ENCODE measurements at regions not wholly inside any gene's neighbourhood (a gene's known extent, or its start where the extent isn't known, plus 50 kb on each side); places are given as distances from the start of the nearest gene placed in this dataset.

DNA sequence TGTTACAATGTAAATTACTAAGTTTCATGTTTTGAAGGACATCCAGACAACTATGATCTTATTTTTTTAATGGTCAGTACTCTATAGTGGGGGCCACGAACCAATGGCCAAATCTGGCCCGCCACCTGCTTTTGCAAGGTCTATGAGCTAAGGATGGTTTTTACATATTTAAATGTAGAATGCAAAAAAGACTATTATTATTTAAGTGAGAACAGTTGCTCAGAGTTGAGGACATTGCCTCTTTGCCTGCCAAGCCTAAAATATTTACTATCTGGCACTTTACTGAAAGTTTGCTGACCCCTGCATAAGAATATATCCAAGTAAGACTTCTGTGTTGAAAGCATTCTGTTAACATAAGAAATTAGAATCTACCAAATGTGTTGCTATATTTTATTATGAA is 163.7 kb upstream of the MDFIC2 start:
- no peak for DNase-seq (ENCODE audit: unreplicated experiment)
- Mint-ChIP-seq H3K4me3 (ENCODE audit: unreplicated experiment) (no peak overlapping the region), H3K4me1 (ENCODE audit: insufficient read depth, unreplicated experiment) (no peaks in the 10 kb centered on the region), H3K36me3 (ENCODE audit: insufficient read depth, unreplicated experiment) (no peaks in the 10 kb centered on the region), H3K27me3 (ENCODE audit: insufficient read depth, unreplicated experiment) (peaks cover 73% of the 10 kb centered on the region), H3K27ac (ENCODE audit: low read depth, unreplicated experiment) (no peak overlapping the region), H3K9me3 (ENCODE audit: unreplicated experiment) (no peaks in the 10 kb centered on the region)
- BruUV-seq (replicated peaks) = no TSS peak
- intact Hi-C loops (cut with micrococcal nuclease) = no loop called here
- TF ChIP-seq, protein P1, sequence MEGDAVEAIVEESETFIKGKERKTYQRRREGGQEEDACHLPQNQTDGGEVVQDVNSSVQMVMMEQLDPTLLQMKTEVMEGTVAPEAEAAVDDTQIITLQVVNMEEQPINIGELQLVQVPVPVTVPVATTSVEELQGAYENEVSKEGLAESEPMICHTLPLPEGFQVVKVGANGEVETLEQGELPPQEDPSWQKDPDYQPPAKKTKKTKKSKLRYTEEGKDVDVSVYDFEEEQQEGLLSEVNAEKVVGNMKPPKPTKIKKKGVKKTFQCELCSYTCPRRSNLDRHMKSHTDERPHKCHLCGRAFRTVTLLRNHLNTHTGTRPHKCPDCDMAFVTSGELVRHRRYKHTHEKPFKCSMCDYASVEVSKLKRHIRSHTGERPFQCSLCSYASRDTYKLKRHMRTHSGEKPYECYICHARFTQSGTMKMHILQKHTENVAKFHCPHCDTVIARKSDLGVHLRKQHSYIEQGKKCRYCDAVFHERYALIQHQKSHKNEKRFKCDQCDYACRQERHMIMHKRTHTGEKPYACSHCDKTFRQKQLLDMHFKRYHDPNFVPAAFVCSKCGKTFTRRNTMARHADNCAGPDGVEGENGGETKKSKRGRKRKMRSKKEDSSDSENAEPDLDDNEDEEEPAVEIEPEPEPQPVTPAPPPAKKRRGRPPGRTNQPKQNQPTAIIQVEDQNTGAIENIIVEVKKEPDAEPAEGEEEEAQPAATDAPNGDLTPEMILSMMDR (IDR thresholded peaks at IDR 0.05; ENCODE audit: unreplicated experiment) = no peak
- CTCF ChIA-PET = no interaction called here
- POLR2A ChIA-PET = no interaction called here

DNA sequence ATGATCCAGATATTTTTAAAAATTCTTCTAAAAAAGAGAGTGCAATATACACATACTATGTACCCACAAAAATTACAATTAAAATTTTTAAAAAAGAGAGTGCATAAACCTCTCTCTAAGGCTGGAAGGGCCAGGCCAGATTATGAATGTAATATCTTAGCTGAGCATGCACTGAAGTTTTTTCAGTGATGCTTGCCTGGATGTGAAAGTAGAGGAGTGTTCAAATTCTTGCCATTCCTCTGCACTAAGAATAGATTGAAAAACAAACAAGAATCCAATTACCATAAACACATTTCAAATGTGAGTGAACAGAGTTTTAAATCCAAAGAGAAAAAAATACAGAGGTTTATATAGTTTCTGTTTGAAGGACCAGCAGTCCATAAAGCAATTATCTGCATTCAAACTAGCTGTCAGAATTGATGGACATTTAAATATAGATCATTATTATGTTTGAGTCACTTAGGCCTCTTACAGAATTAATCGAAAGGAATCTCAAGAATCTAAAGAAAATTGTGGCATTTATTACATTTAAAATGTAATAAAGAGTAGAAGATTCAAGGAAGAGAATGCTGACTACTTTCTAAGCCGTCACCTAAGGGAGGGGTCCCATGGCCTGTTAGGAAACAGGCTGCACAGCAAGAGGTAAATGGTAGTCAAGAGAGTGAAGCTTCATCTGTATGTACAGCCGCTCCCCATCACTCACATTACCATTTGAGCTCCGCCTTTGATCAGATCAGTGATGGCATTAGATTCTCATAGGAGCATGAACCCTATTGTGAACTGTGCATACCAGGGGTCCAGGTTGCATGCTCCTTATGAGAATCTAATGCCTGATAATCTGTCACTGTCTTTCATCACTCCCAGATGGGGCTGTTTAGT is 159.3 kb upstream of the MDFIC2 start:
- H3K27me3 Mint-ChIP-seq (ENCODE audit: insufficient read depth, unreplicated experiment) = peaks cover 78% of the 10 kb centered on the region
- TF ChIP-seq, protein P1 (IDR thresholded peaks at IDR 0.05; ENCODE audit: unreplicated experiment) = no peak
- no peak overlapping the region for H3K27ac Mint-ChIP-seq (ENCODE audit: low read depth, unreplicated experiment)
- no peaks in the 10 kb centered on the region for H3K9me3 Mint-ChIP-seq (ENCODE audit: unreplicated experiment)
- H3K4me3 Mint-ChIP-seq (ENCODE audit: unreplicated experiment) = no peak overlapping the region
- no peaks in the 10 kb centered on the region for H3K36me3 Mint-ChIP-seq (ENCODE audit: insufficient read depth, unreplicated experiment)
- no TSS peak for BruUV-seq (replicated peaks)
- ChIA-PET CTCF (no interaction called here), POLR2A (no interaction called here)
- intact Hi-C loops (cut with micrococcal nuclease) = no loop called here
- no peaks in the 10 kb centered on the region for H3K4me1 Mint-ChIP-seq (ENCODE audit: insufficient read depth, unreplicated experiment)
- no peak for DNase-seq (ENCODE audit: unreplicated experiment)

DNA sequence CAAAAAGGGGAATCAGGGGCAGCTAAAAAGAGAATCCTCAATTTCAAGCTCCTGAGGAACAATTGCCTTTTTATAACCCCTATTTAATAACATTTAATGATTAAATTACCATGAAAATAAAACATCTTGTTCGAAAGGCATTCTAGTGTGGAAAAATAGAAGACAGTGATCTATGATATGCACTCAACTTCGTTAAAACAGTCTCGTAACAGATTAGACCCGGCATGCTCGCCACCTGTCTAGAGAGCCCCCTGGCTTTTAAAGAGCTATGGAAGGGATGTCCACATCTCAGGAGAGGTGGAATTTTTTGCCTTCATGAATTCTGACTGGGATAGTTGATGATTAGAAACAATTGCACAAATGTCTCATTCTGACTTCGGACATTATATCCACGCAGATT is 153.7 kb upstream of the MDFIC2 start:
- no TSS peak for BruUV-seq (replicated peaks)
- TF ChIP-seq, protein P1 (IDR thresholded peaks at IDR 0.05; ENCODE audit: unreplicated experiment) = no peak
- H3K9me3 Mint-ChIP-seq (ENCODE audit: unreplicated experiment) = no peaks in the 10 kb centered on the region
- no peaks in the 10 kb centered on the region for H3K36me3 Mint-ChIP-seq (ENCODE audit: insufficient read depth, unreplicated experiment)
- H3K4me3 Mint-ChIP-seq (ENCODE audit: unreplicated experiment) = no peak overlapping the region
- no peak for DNase-seq (ENCODE audit: unreplicated experiment)
- intact Hi-C loops (cut with micrococcal nuclease) = no loop called here
- no peaks in the 10 kb centered on the region for H3K4me1 Mint-ChIP-seq (ENCODE audit: insufficient read depth, unreplicated experiment)
- ChIA-PET CTCF (no interaction called here), POLR2A (no interaction called here)
- no peak overlapping the region for H3K27ac Mint-ChIP-seq (ENCODE audit: low read depth, unreplicated experiment)
- peaks cover 59% of the 10 kb centered on the region for H3K27me3 Mint-ChIP-seq (ENCODE audit: insufficient read depth, unreplicated experiment)

DNA sequence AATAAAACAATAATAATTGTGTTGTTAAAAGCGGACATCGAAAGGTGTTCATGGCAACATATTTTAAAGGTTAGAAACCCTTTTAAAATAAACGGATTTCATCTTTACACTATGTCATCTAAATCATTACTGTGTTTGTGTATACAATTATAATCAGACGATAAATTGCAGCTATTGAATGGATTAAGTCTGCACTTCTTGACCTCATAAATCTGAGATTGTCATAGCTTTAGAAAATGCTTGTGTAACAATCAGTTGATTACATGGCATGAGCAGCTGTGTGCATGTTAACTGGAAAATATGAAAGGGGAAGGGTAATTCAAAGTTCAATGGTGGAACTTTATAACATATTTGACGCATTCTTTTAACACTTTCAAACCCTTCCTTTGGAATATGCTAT is 152.4 kb upstream of the MDFIC2 start:
- intact Hi-C loops (cut with micrococcal nuclease) = no loop called here
- H3K4me1 Mint-ChIP-seq (ENCODE audit: insufficient read depth, unreplicated experiment) = no peaks in the 10 kb centered on the region
- peaks cover 59% of the 10 kb centered on the region for H3K27me3 Mint-ChIP-seq (ENCODE audit: insufficient read depth, unreplicated experiment)
- no peaks in the 10 kb centered on the region for H3K9me3 Mint-ChIP-seq (ENCODE audit: unreplicated experiment)
- no peaks in the 10 kb centered on the region for H3K36me3 Mint-ChIP-seq (ENCODE audit: insufficient read depth, unreplicated experiment)
- POLR2A ChIA-PET = no interaction called here
- H3K27ac Mint-ChIP-seq (ENCODE audit: low read depth, unreplicated experiment) = no peak overlapping the region
- no peak for DNase-seq (ENCODE audit: unreplicated experiment)
- H3K4me3 Mint-ChIP-seq (ENCODE audit: unreplicated experiment) = no peak overlapping the region
- CTCF ChIA-PET = no interaction called here
- BruUV-seq (replicated peaks) = no TSS peak
- TF ChIP-seq, protein P1 (IDR thresholded peaks at IDR 0.05; ENCODE audit: unreplicated experiment) = no peak
